HCT116 (cell line): ENCODE measurements at regions not wholly inside any gene's neighbourhood (a gene's known extent, or its start where the extent isn't known, plus 50 kb on each side); places are given as distances from the start of the nearest gene placed in this dataset.

Experiments
- ATAC-seq: fragments of 200-7000 bp; cut with Tn5 transposase; 2 replicates; pipeline ENCODE4 v1.9.1; 2020; ENCODE audit warnings: mild to moderate bottlenecking, moderate library complexity
- BruUV-seq: library from RNA; stranded (reverse); fragments of 400-500 nt; replicated peaks from 2 replicates; lab custom pipeline; 2021; lab: Mats Ljungman, UMichigan
- CTCF ChIA-PET: fragments of 300-600 bp; sonication (Branson Sonifier 250); formaldehyde crosslinking; loops from one replicate; lab custom pipeline; 2021; ENCODE audit warnings: antibody characterized with exemption; lab: Charles Lee
- POLR2A ChIA-PET: fragments of 300-600, 350-600 bp; sonication (Branson Sonifier 250); formaldehyde crosslinking; loops from one replicate; lab custom pipeline; 2021; ENCODE audit warnings: antibody characterized with exemption; lab: Charles Lee
- RAD21 ChIA-PET, 2 experiments: fragments of 300-600 bp; sonication (Branson Sonifier 250); formaldehyde crosslinking; loops; one replicate each; lab custom pipeline; 2023; ENCODE audit warnings: low total read pairs in 2 of 2; ENCODE audit not compliant: uncharacterized antibody in 2 of 2, unreplicated experiment in 2 of 2, low non-redundant PET in 1 of 2; lab: Charles Lee
- DNase-seq: peaks from one replicate; pipeline ENCODE4 v3.0.0-alpha.2; 2010; ENCODE audit warnings: low read depth, low spot score
- H2AFZ ChIP-seq: fragments of 200-600 bp; shearing (Covaris generic), sonication (generic); 2 replicates; pipeline ENCODE4 v1.6.1; 2017; ENCODE audit warnings: low read depth, mixed run types, mixed read lengths, antibody characterized with exemption, low read length; ENCODE audit not compliant: poor library complexity, severe bottlenecking
- H3K27ac ChIP-seq: 2 replicates; pipeline ENCODE4 v1.5.1; 2012; ENCODE audit warnings: low read depth, low read length
- H3K27me3 ChIP-seq: fragments of 200-600 bp; sonication (generic); 2 replicates; pipeline ENCODE4 v1.6.1; 2016; ENCODE audit warnings: mixed run types, low read length, mixed read lengths; ENCODE audit not compliant: insufficient read depth
- H3K36me3 ChIP-seq, 2 experiments: fragments of 200-500 bp in 1 of 2; fragments of 200-600 bp in 1 of 2; sonication (Bioruptor generic) in 1 of 2; sonication (generic) in 1 of 2; 2 replicates each; pipeline versions ENCODE4 v1.5.1 to v1.6.1; 2014 to 2016; ENCODE audit warnings: low read length in 2 of 2, inconsistent platforms in 1 of 2, mixed read lengths in 1 of 2, mixed run types in 1 of 2; ENCODE audit not compliant: insufficient read depth in 2 of 2, control insufficient read depth in 1 of 2
- H3K4me1 ChIP-seq, 2 experiments: fragments of 200-600 bp in 1 of 2; sonication (generic) in 1 of 2; 2 replicates each; pipeline versions ENCODE4 v1.5.1 to v1.6.1; 2012 to 2017; ENCODE audit warnings: low read length in 2 of 2, inconsistent platforms in 1 of 2, mild to moderate bottlenecking in 1 of 2, mixed read lengths in 1 of 2, mixed run types in 1 of 2, moderate library complexity in 1 of 2; ENCODE audit not compliant: insufficient read depth in 2 of 2, control insufficient read depth in 1 of 2
- H3K4me2 ChIP-seq: fragments of 200-600 bp; sonication (generic); 2 replicates; pipeline ENCODE4 v1.6.1; 2017; ENCODE audit warnings: mixed run types, low read length, mixed read lengths
- H3K4me3 ChIP-seq, 2 experiments: fragments of 200-600 bp in 1 of 2; sonication (generic) in 1 of 2; replicated peaks in 1 of 2; 2 replicates each; pipeline ENCODE4 v1.5.1; 2011 to 2016; ENCODE audit warnings: low read length in 2 of 2, control low read depth in 1 of 2, low read depth in 1 of 2, mild to moderate bottlenecking in 1 of 2, mixed read lengths in 1 of 2, mixed run types in 1 of 2
- H3K79me2 ChIP-seq: fragments of 200-600 bp; sonication (generic); 2 replicates; pipeline ENCODE4 v1.6.1; 2017; ENCODE audit warnings: mild to moderate bottlenecking, mixed run types, low read length, moderate library complexity, mixed read lengths; ENCODE audit not compliant: insufficient read depth
- H3K9ac ChIP-seq: fragments of 200-600 bp; sonication (generic); 2 replicates; pipeline ENCODE4 v1.6.1; 2016; ENCODE audit warnings: low read length, mixed read lengths
- H3K9me2 ChIP-seq: fragments of 200-600 bp; sonication (generic), shearing (Covaris generic); 2 replicates; pipeline ENCODE4 v1.6.1; 2017; ENCODE audit warnings: mixed run types, mild to moderate bottlenecking, moderate library complexity; ENCODE audit not compliant: insufficient read depth
- H3K9me3 ChIP-seq, 2 experiments: fragments of 200-500 bp in 1 of 2; fragments of 200-600 bp in 1 of 2; sonication (Bioruptor generic) in 1 of 2; sonication (generic) in 1 of 2; 2 replicates each; pipeline ENCODE4 v1.6.1; 2014 to 2017; ENCODE audit warnings: low read length in 2 of 2, mixed read lengths in 2 of 2, inconsistent platforms in 1 of 2, low read depth in 1 of 2, mild to moderate bottlenecking in 1 of 2, mixed run types in 1 of 2, moderate library complexity in 1 of 2; ENCODE audit not compliant: control insufficient read depth in 1 of 2, insufficient read depth in 1 of 2
- H4K20me1 ChIP-seq: fragments of 200-600 bp; sonication (generic), shearing (Covaris generic); 2 replicates; pipeline ENCODE4 v1.6.1; 2017; ENCODE audit warnings: mixed run types, mild to moderate bottlenecking, moderate library complexity; ENCODE audit not compliant: insufficient read depth
- CBX3 ChIP-seq: IDR thresholded peaks from 2 replicates; pipeline ENCODE4 v1.6.1; 2012; ENCODE audit warnings: low read depth
- CEBPB ChIP-seq: IDR thresholded peaks from 2 replicates; pipeline ENCODE4 v1.6.1; 2012; ENCODE audit warnings: low read depth
- ELF1 ChIP-seq: IDR thresholded peaks from 2 replicates; pipeline ENCODE4 v1.6.1; 2012; ENCODE audit warnings: low read depth, borderline replicate concordance
- EZH2 ChIP-seq: fragments of 200-600 bp; sonication (generic); IDR thresholded peaks from 2 replicates; pipeline ENCODE4 v1.6.1; 2017; ENCODE audit warnings: antibody characterized with exemption, mixed run types
- MAX ChIP-seq: IDR thresholded peaks from 2 replicates; pipeline ENCODE4 v1.6.1; 2012
- POLR2A ChIP-seq: IDR thresholded peaks from 2 replicates; pipeline ENCODE4 v1.7.0; 2011; ENCODE audit warnings: borderline replicate concordance; ENCODE audit not compliant: insufficient read depth, insufficient read length; ENCODE audit errors: extremely low read depth
- POLR2AphosphoS5 ChIP-seq: IDR thresholded peaks from 2 replicates; pipeline ENCODE4 v1.6.1; 2011; ENCODE audit warnings: mild to moderate bottlenecking, low read depth, low read length, moderate library complexity
- RAD21 ChIP-seq: IDR thresholded peaks from 2 replicates; pipeline ENCODE4 v1.6.1; 2012; ENCODE audit warnings: low read depth, mild to moderate bottlenecking
- SIN3A ChIP-seq: IDR thresholded peaks from 2 replicates; pipeline ENCODE4 v1.6.1; 2012; ENCODE audit warnings: low read depth
- SRF ChIP-seq: IDR thresholded peaks from 2 replicates; pipeline ENCODE4 v1.6.1; 2012; ENCODE audit warnings: low read depth
- ZFX ChIP-seq: fragments of 450-650 bp; IDR thresholded peaks from 2 replicates; pipeline ENCODE4 v1.6.1; 2017
- ZNF274 ChIP-seq: fragments of 200-500 bp; sonication (Bioruptor generic); IDR thresholded peaks from 2 replicates; pipeline ENCODE4 v1.6.1; 2014; ENCODE audit warnings: mild to moderate bottlenecking, low read depth, low read length, inconsistent platforms
- intact Hi-C: fragments of 100-400 bp; cut with micrococcal nuclease; formaldehyde crosslinking; loops from 2 replicates; pipeline ENCODE4 v1.10.0; 2022
- TF ChIP-seq, protein P1 (sequence below), 3 experiments: fragments of 200-600 bp in 1 of 3; sonication (generic) in 1 of 3; IDR thresholded peaks in 2 of 3; conservative IDR thresholded peaks in 1 of 3; 2 replicates each; pipeline ENCODE4 v1.5.1; 2012 to 2017; ENCODE audit warnings: low read depth in 2 of 3, low read length in 2 of 3, antibody characterized with exemption in 1 of 3, borderline replicate concordance in 1 of 3, control low read depth in 1 of 3, mild to moderate bottlenecking in 1 of 3, mixed read lengths in 1 of 3, mixed run types in 1 of 3, moderate library complexity in 1 of 3; ENCODE audit not compliant: insufficient read depth in 1 of 3
- TF ChIP-seq, protein P2 (sequence below): IDR thresholded peaks from 2 replicates; pipeline ENCODE4 v1.6.1; 2011; ENCODE audit warnings: mild to moderate bottlenecking, low read length, moderate library complexity; ENCODE audit not compliant: insufficient replicate concordance; ENCODE audit errors: extremely low read depth

- RAD21 ChIA-PET: no interaction called here
- Histone ChIP-seq H3K79me2 (no peaks in the 10 kb centered on the region), H3K9me2 (no peaks in the 10 kb centered on the region), H2AFZ (no peak overlapping the region), H3K27ac (no peak overlapping the region), H3K36me3 (no peaks in the 10 kb centered on the region), H3K9ac (no peak overlapping the region), H3K27me3 (peaks cover 25% of the 10 kb centered on the region; the same call in 1 of the 2 replicates), H3K4me2 (no peak overlapping the region), H3K9me3 (no peaks in the 10 kb centered on the region), H4K20me1 (no peaks in the 10 kb centered on the region), H3K4me1 (no peaks in the 10 kb centered on the region; a peak in 1 of 4 replicates), H3K4me3 (no peak overlapping the region)
- CTCF ChIA-PET: no interaction called here
- POLR2A ChIA-PET: no interaction called here
- no peak for TF ChIP-seq CEBPB
- TF ChIP-seq POLR2AphosphoS5: no peak
- no peak for TF ChIP-seq EZH2
- no peak for TF ChIP-seq ELF1
- no peak for TF ChIP-seq SIN3A
- no peak for TF ChIP-seq RAD21
- TF ChIP-seq ZNF274: no peak
- TF ChIP-seq, protein P1, sequence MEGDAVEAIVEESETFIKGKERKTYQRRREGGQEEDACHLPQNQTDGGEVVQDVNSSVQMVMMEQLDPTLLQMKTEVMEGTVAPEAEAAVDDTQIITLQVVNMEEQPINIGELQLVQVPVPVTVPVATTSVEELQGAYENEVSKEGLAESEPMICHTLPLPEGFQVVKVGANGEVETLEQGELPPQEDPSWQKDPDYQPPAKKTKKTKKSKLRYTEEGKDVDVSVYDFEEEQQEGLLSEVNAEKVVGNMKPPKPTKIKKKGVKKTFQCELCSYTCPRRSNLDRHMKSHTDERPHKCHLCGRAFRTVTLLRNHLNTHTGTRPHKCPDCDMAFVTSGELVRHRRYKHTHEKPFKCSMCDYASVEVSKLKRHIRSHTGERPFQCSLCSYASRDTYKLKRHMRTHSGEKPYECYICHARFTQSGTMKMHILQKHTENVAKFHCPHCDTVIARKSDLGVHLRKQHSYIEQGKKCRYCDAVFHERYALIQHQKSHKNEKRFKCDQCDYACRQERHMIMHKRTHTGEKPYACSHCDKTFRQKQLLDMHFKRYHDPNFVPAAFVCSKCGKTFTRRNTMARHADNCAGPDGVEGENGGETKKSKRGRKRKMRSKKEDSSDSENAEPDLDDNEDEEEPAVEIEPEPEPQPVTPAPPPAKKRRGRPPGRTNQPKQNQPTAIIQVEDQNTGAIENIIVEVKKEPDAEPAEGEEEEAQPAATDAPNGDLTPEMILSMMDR (IDR thresholded peaks at IDR 0.05 in 2 of 3, conservative IDR thresholded peaks at IDR 0.05 in 1 of 3; ENCODE audit: borderline replicate concordance in 1 of 3, insufficient read depth in 1 of 3, low read depth in 2 of 3, low read length in 2 of 3): no peak
- no peak for TF ChIP-seq SRF
- TF ChIP-seq CBX3: no peak
- intact Hi-C loops: no loop called here
- DNase-seq (no peak), ATAC-seq (no peak)
- BruUV-seq: no TSS peak
These were observed 128.1 kb upstream of the HDAC4 start for GRCh38 chr2:239528883-239529282.

DNA sequence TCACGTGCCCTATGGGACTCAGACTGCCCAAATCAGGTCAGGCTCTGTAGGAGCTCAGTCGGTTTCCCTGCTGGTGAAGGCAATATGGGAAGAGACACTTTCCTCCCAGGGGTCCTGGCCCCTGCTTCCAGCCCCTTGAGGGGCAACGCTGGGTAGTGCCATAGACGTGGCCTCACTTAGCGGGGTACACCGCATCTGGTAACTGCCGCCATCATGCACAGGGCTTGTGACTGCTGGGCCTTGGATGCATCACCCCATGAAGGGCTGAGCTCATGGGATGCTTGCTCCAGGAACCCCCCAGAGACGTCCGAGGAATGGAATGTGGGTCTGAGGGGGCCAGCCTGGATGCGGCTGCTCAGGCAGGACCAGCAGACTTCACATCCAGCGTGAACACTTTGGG, 127.3 kb upstream of the HDAC4 start:
- BruUV-seq: no TSS peak
- Histone ChIP-seq H3K36me3 (no peaks in the 10 kb centered on the region), H3K27me3 (peaks cover 25% of the 10 kb centered on the region; the same call in 1 of the 2 replicates), H2AFZ (no peak overlapping the region), H3K9me3 (no peaks in the 10 kb centered on the region), H3K27ac (no peak overlapping the region), H3K9ac (no peak overlapping the region), H3K4me3 (no peak overlapping the region), H3K4me1 (no peaks in the 10 kb centered on the region; a peak in 1 of 4 replicates), H3K4me2 (no peak overlapping the region), H3K9me2 (no peaks in the 10 kb centered on the region), H3K79me2 (no peaks in the 10 kb centered on the region), H4K20me1 (no peaks in the 10 kb centered on the region)
- ATAC-seq: no peak
- DNase-seq: no peak
- intact Hi-C loops: no loop called here
- ChIA-PET RAD21 (no interaction called here), CTCF (no interaction called here), POLR2A (no interaction called here)
- TF ChIP-seq ZFX: no peak
- TF ChIP-seq EZH2: no peak
- no peak for TF ChIP-seq RAD21
- TF ChIP-seq ELF1: no peak
- TF ChIP-seq MAX: no peak
- TF ChIP-seq, protein P1 (IDR thresholded peaks at IDR 0.05 in 2 of 3, conservative IDR thresholded peaks at IDR 0.05 in 1 of 3; ENCODE audit: borderline replicate concordance in 1 of 3, insufficient read depth in 1 of 3, low read depth in 2 of 3, low read length in 2 of 3): no peak
- TF ChIP-seq, protein P2, sequence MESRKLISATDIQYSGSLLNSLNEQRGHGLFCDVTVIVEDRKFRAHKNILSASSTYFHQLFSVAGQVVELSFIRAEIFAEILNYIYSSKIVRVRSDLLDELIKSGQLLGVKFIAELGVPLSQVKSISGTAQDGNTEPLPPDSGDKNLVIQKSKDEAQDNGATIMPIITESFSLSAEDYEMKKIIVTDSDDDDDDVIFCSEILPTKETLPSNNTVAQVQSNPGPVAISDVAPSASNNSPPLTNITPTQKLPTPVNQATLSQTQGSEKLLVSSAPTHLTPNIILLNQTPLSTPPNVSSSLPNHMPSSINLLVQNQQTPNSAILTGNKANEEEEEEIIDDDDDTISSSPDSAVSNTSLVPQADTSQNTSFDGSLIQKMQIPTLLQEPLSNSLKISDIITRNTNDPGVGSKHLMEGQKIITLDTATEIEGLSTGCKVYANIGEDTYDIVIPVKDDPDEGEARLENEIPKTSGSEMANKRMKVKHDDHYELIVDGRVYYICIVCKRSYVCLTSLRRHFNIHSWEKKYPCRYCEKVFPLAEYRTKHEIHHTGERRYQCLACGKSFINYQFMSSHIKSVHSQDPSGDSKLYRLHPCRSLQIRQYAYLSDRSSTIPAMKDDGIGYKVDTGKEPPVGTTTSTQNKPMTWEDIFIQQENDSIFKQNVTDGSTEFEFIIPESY: no peak
- no peak for TF ChIP-seq POLR2A
- no peak for TF ChIP-seq ZNF274
